ENCODE measurements at regions not wholly inside any gene's neighbourhood (a gene's known extent, or its start where the extent isn't known, plus 50 kb on each side); places are given as distances from the start of the nearest gene placed in this dataset.

GRCh38 chr6:112622036-112622435 is 274.9 kb downstream of the RFPL4B start:
- H3K4me1 ChIP-seq (ENCODE audit: insufficient read depth, low read length) = peaks cover 7% of the 10 kb centered on the region; the same call in 1 of the 2 replicates
- no peak overlapping the region for H3K4me3 ChIP-seq (ENCODE audit: low read length)
- no peak overlapping the region for H3K9ac ChIP-seq (ENCODE audit: low read depth, low read length)
- no peaks in the 10 kb centered on the region for H3K9me3 ChIP-seq (ENCODE audit: insufficient read depth, low read depth, low read length)
- H3K36me3 ChIP-seq (ENCODE audit: insufficient read depth, low read depth, low read length) = no peaks in the 10 kb centered on the region
- no peak overlapping the region for H3K27ac ChIP-seq (ENCODE audit: low read length)
- H3K27me3 ChIP-seq (ENCODE audit: insufficient read depth, low read length) = no peaks in the 10 kb centered on the region

DNA sequence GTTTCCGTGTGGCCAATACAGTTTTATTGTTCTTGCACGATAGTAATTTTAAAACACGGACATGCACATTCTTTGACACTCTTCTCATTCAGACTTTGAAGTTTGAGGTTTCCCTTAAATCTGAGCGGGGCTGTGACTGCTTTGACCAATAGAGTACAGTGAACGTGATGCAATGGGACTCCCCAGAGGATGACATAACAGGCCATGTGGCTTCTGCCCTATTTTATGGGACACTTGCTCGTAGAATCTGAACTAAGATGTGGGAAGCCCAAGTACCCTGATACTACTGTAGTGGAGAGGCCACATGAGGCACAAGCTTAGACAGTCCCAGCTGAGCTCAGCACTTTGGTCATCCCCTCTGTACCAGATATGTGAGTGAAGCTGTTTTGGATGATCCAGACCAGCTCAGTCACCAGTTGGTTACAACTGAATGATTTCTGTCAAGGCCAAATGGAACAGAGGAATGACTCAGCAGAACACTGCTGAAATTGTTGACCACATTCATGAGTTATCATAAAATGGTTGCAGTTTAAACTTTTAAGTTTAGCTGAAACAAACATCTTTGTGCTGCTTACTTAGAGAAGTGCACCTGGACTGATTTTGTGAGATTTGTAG is 279.4 kb downstream of the RFPL4B start:
- no peak overlapping the region for H3K27ac ChIP-seq (ENCODE audit: low read length)
- no peak overlapping the region for H3K4me3 ChIP-seq (ENCODE audit: low read length)
- H3K9ac ChIP-seq (ENCODE audit: low read depth, low read length) = no peak overlapping the region
- peaks cover 7% of the 10 kb centered on the region; the same call in 1 of the 2 replicates for H3K4me1 ChIP-seq (ENCODE audit: insufficient read depth, low read length)
- no peaks in the 10 kb centered on the region for H3K27me3 ChIP-seq (ENCODE audit: insufficient read depth, low read length)
- H3K36me3 ChIP-seq (ENCODE audit: insufficient read depth, low read depth, low read length) = no peaks in the 10 kb centered on the region
- no peaks in the 10 kb centered on the region for H3K9me3 ChIP-seq (ENCODE audit: insufficient read depth, low read depth, low read length)

DNA sequence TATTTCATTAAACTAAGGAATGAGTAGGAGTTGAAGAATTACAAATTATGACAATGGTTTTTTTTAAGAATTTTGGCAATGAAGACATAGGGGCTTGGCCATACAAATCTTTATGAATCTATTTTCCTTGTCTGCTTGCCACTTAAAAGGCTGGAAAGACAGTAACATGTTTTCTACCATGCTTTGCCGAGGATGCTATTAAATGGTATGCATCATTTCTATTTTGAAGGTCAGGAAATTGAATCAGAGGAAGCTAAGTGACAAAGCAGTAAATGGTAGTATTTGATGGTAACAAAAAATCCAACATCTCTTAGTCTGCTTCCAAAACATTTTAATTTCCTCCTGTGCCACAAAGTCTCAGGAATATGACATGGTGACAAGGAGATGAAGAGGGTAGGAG is 287.2 kb downstream of the RFPL4B start:
- H3K9ac ChIP-seq (ENCODE audit: low read depth, low read length) = no peak overlapping the region
- no peak overlapping the region for H3K4me3 ChIP-seq (ENCODE audit: low read length)
- H3K9me3 ChIP-seq (ENCODE audit: insufficient read depth, low read depth, low read length) = no peaks in the 10 kb centered on the region

DNA sequence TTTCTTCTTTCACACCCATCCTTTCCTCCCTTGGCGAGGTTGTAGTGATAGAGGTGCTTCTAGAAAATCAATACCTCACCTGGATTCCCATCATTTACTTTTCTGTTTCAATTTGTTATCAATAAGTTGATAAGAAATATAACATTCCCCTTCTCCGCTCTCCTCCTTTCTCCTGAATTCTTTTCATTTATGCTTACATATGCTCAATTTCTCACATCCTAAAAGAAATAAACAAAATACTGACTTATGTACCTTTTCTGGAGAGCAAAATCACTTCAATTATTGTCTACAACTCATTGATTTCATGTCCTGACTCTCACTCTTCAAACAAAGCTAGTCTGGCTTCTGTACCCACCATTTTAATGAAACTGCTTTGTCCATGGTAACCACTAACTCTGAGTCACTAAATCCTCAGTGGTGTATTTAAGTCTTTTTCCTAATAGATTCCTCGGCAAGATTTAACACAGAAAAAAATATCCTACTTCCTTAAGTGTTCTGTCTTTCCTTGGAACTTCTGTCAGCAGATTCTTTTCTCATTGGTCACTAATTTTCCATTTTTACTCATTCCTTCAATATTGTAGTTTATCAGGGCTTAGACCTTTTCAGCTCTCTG is 289.6 kb downstream of the RFPL4B start:
- Histone ChIP-seq H3K36me3 (ENCODE audit: insufficient read depth, low read depth, low read length) (no peaks in the 10 kb centered on the region), H3K9ac (ENCODE audit: low read depth, low read length) (no peak overlapping the region), H3K4me3 (ENCODE audit: low read length) (no peak overlapping the region), H3K9me3 (ENCODE audit: insufficient read depth, low read depth, low read length) (no peaks in the 10 kb centered on the region), H3K27me3 (ENCODE audit: insufficient read depth, low read length) (no peaks in the 10 kb centered on the region), H3K4me1 (ENCODE audit: insufficient read depth, low read length) (no peaks in the 10 kb centered on the region), H3K27ac (ENCODE audit: low read length) (no peak overlapping the region)

More for the DNA sequence above, 287.2 kb downstream of the RFPL4B start:
- Histone ChIP-seq H3K36me3 (ENCODE audit: insufficient read depth, low read depth, low read length) (no peaks in the 10 kb centered on the region), H3K4me1 (ENCODE audit: insufficient read depth, low read length) (no peaks in the 10 kb centered on the region), H3K27ac (ENCODE audit: low read length) (no peak overlapping the region), H3K27me3 (ENCODE audit: insufficient read depth, low read length) (no peaks in the 10 kb centered on the region)

DNA sequence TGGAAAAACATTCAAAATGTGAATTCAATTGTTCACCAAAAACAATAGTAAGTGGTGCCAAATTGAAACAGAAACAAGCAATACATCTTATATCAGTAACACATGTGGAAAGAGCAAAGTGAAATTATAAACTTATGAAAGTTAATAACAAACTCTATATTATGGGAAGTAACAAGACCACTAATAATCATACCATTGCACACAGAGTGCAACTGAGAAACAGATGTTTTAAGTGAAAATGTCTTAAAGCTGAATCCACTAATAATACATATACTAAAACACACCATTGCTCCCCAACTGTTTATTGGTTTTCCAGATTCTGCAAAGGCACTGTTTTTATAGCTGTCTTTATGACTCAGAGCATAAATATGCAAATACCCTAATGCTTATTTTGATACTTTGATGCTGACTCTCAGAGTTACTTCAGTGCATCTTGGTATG is 292.3 kb downstream of the RFPL4B start:
- H3K27me3 ChIP-seq (ENCODE audit: insufficient read depth, low read length) = no peaks in the 10 kb centered on the region
- no peak overlapping the region for H3K4me3 ChIP-seq (ENCODE audit: low read length)
- H3K9ac ChIP-seq (ENCODE audit: low read depth, low read length) = no peak overlapping the region
- no peaks in the 10 kb centered on the region for H3K4me1 ChIP-seq (ENCODE audit: insufficient read depth, low read length)
- no peaks in the 10 kb centered on the region for H3K36me3 ChIP-seq (ENCODE audit: insufficient read depth, low read depth, low read length)
- H3K9me3 ChIP-seq (ENCODE audit: insufficient read depth, low read depth, low read length) = no peaks in the 10 kb centered on the region
- H3K27ac ChIP-seq (ENCODE audit: low read length) = no peak overlapping the region

DNA sequence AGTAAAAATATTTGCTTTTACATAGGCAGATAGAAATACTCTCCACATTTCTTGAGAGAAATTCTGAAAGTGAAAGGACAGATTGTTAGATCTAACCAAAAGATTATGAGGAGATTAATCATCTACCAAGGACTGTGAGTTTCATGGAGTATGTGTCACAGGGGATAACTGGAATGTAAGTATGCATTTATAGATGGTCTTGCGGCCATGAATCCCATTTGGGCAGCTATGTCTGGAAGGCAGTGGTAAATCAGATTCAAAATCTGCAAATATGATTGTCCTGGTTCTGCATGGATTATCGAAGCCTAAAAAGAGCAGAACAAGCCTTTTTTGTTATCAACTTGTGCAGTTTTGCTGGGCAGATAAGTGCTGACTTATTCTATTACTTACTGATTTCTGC is 293.8 kb downstream of the RFPL4B start:
- Histone ChIP-seq H3K4me3 (ENCODE audit: low read length) (no peak overlapping the region), H3K27ac (ENCODE audit: low read length) (no peak overlapping the region)

DNA sequence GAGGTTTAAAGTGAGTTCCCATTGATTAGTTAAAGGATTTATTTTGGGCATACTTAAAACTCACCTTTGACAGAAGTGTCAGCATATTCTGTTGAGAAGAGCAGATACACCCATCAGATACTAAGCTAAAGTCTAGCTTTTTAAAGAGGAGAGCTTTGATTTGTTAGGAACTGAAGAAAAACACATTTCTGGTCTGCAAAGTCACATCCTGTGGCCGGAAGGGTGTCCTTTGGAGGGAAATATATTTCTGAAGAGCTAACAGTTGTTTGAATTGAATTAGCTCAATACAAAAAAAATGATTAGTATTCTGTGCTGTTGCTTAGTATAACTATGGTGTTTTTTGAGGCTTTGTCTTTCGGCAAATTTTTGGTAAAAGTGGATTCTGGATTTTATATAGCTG is 302.7 kb downstream of the RFPL4B start:
- no peaks in the 10 kb centered on the region for H3K27me3 ChIP-seq (ENCODE audit: insufficient read depth, low read length)
- H3K9ac ChIP-seq (ENCODE audit: low read depth, low read length) = no peak overlapping the region
- H3K4me1 ChIP-seq (ENCODE audit: insufficient read depth, low read length) = 0 out of 2 replicates have a peak, but pooled peaks cover 3% of the 10 kb centered on the region

More for the DNA sequence above, 293.8 kb downstream of the RFPL4B start:
- H3K9ac ChIP-seq (ENCODE audit: low read depth, low read length) = no peak overlapping the region
- H3K4me1 ChIP-seq (ENCODE audit: insufficient read depth, low read length) = no peaks in the 10 kb centered on the region
- no peaks in the 10 kb centered on the region for H3K36me3 ChIP-seq (ENCODE audit: insufficient read depth, low read depth, low read length)
- H3K27me3 ChIP-seq (ENCODE audit: insufficient read depth, low read length) = no peaks in the 10 kb centered on the region
- no peaks in the 10 kb centered on the region for H3K9me3 ChIP-seq (ENCODE audit: insufficient read depth, low read depth, low read length)

DNA sequence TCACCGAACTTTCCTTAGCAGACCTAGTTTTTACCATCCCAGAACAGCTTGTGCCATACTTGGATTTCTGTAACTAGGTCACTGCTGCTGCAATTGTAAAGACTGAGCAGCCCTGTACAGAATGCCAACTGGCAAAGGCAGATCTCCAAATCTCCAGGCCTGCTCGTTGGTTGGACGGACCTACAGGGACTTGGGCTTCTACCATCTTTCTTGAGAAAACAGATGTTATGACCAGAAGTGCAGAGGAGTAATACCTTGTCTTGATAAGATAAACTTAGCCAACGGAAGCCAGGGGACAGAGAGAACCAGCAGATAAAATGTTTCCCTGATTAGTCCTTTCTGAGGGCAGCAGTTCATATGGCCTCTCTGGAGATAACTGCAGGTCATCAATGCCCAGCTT is 304.1 kb downstream of the RFPL4B start:
- H3K9me3 ChIP-seq (ENCODE audit: insufficient read depth, low read depth, low read length) = no peaks in the 10 kb centered on the region
- H3K27ac ChIP-seq (ENCODE audit: low read length) = no peak overlapping the region
- H3K4me3 ChIP-seq (ENCODE audit: low read length) = no peak overlapping the region
- H3K36me3 ChIP-seq (ENCODE audit: insufficient read depth, low read depth, low read length) = no peaks in the 10 kb centered on the region
- H3K4me1 ChIP-seq (ENCODE audit: insufficient read depth, low read length) = 0 out of 2 replicates have a peak, but pooled peaks cover 3% of the 10 kb centered on the region
- H3K9ac ChIP-seq (ENCODE audit: low read depth, low read length) = no peak overlapping the region
- H3K27me3 ChIP-seq (ENCODE audit: insufficient read depth, low read length) = no peaks in the 10 kb centered on the region

More for the DNA sequence above, 302.7 kb downstream of the RFPL4B start:
- Histone ChIP-seq H3K27ac (ENCODE audit: low read length) (no peak overlapping the region), H3K9me3 (ENCODE audit: insufficient read depth, low read depth, low read length) (no peaks in the 10 kb centered on the region), H3K4me3 (ENCODE audit: low read length) (no peak overlapping the region), H3K36me3 (ENCODE audit: insufficient read depth, low read depth, low read length) (no peaks in the 10 kb centered on the region)

DNA sequence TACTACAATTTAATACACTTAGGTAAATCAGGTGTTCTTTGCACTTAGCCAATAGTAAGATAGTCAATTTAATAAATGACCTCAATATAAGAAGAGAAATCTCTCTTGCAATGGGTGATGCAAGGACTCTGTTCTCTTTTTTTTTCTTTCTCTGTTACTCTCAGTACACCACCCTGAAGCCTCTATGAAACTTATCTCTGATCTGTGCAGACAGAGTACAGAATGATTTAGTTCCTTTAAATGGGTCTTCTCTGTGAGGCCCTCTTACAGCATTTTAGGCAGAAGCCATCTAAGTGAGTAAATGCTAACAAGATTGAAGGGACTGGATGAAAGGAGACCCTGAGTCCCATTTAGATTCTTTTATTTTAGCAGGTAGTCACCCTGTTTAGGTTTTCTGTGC is 312.8 kb downstream of the RFPL4B start:
- Histone ChIP-seq H3K27me3 (ENCODE audit: insufficient read depth, low read length) (no peaks in the 10 kb centered on the region), H3K9ac (ENCODE audit: low read depth, low read length) (no peak overlapping the region), H3K4me3 (ENCODE audit: low read length) (no peak overlapping the region), H3K27ac (ENCODE audit: low read length) (no peak overlapping the region), H3K36me3 (ENCODE audit: insufficient read depth, low read depth, low read length) (no peaks in the 10 kb centered on the region), H3K4me1 (ENCODE audit: insufficient read depth, low read length) (no peaks in the 10 kb centered on the region), H3K9me3 (ENCODE audit: insufficient read depth, low read depth, low read length) (no peaks in the 10 kb centered on the region)

DNA sequence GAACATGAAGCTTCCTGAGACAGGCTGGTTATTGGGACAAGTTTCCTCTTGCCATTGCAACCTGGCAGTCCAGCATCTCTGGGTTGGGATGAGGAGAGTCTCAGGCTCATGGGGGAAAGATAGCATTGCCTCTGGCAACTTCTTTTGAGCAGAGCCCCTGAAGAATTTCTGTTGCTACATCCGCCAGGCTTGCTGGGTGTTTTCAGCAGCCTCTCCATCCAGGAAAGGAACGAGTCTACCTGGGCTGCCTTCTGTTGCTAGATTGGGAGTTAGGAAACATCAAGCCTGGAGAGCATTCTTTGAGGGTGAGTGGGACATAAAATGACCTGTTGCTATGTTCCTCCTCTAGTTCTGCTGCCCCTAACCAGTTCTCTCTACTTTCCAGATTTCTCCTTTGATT is 313.5 kb downstream of the RFPL4B start:
- H3K9me3 ChIP-seq (ENCODE audit: insufficient read depth, low read depth, low read length) = no peaks in the 10 kb centered on the region
- H3K9ac ChIP-seq (ENCODE audit: low read depth, low read length) = no peak overlapping the region
- no peaks in the 10 kb centered on the region for H3K4me1 ChIP-seq (ENCODE audit: insufficient read depth, low read length)
- no peaks in the 10 kb centered on the region for H3K27me3 ChIP-seq (ENCODE audit: insufficient read depth, low read length)
- H3K4me3 ChIP-seq (ENCODE audit: low read length) = no peak overlapping the region
- H3K27ac ChIP-seq (ENCODE audit: low read length) = no peak overlapping the region
- H3K36me3 ChIP-seq (ENCODE audit: insufficient read depth, low read depth, low read length) = no peaks in the 10 kb centered on the region

GRCh38 chr6:112663698-112664097 is 316.6 kb downstream of the RFPL4B start:
- Histone ChIP-seq H3K27me3 (ENCODE audit: insufficient read depth, low read length) (no peaks in the 10 kb centered on the region), H3K36me3 (ENCODE audit: insufficient read depth, low read depth, low read length) (no peaks in the 10 kb centered on the region)

GRCh38 chr6:112665114-112665513 is 318.0 kb downstream of the RFPL4B start:
- H3K27ac ChIP-seq (ENCODE audit: low read length) = no peak overlapping the region
- H3K9ac ChIP-seq (ENCODE audit: low read depth, low read length) = no peak overlapping the region
- H3K4me1 ChIP-seq (ENCODE audit: insufficient read depth, low read length) = no peaks in the 10 kb centered on the region

More at GRCh38 chr6:112663698-112664097, 316.6 kb downstream of the RFPL4B start:
- H3K4me3 ChIP-seq (ENCODE audit: low read length) = no peak overlapping the region
- H3K9ac ChIP-seq (ENCODE audit: low read depth, low read length) = no peak overlapping the region
- H3K27ac ChIP-seq (ENCODE audit: low read length) = no peak overlapping the region
- 0 out of 2 replicates have a peak, but pooled peaks cover 6% of the 10 kb centered on the region for H3K9me3 ChIP-seq (ENCODE audit: insufficient read depth, low read depth, low read length)
- no peaks in the 10 kb centered on the region for H3K4me1 ChIP-seq (ENCODE audit: insufficient read depth, low read length)

More at GRCh38 chr6:112665114-112665513, 318.0 kb downstream of the RFPL4B start:
- Histone ChIP-seq H3K9me3 (ENCODE audit: insufficient read depth, low read depth, low read length) (0 out of 2 replicates have a peak, but pooled peaks cover 6% of the 10 kb centered on the region), H3K36me3 (ENCODE audit: insufficient read depth, low read depth, low read length) (no peaks in the 10 kb centered on the region), H3K27me3 (ENCODE audit: insufficient read depth, low read length) (no peaks in the 10 kb centered on the region), H3K4me3 (ENCODE audit: low read length) (no peak overlapping the region)

Data from iPS-20b (cell line).